HG03565 (cell line): ENCODE measurements at regions not wholly inside any gene's neighbourhood (a gene's known extent, or its start where the extent isn't known, plus 50 kb on each side); places are given as distances from the start of the nearest gene placed in this dataset.
"Not testable (repeated sequence)": the region's sequence is repeated elsewhere in the genome, so short reads cannot be mapped to it uniquely, and the experiment has no call there.

Source experiments
- ATAC-seq: cut with Tn5 transposase; IDR thresholded peaks from one replicate; pipeline ENCODE4 v1.9.1; 2021; ENCODE audit warnings: mild to moderate bottlenecking, moderate library complexity; ENCODE audit not compliant: unreplicated experiment

GRCh38 chr15:39503526-39503925 is 77.4 kb upstream of the THBS1 start:
- no peak for ATAC-seq

GRCh38 chr15:39504808-39505207 is 76.1 kb upstream of the THBS1 start:
- no peak for ATAC-seq

- no peak for ATAC-seq
These were observed 74.7 kb upstream of the THBS1 start for GRCh38 chr15:39506146-39506545.

GRCh38 chr15:39508536-39508935 is 72.3 kb upstream of the THBS1 start:
- ATAC-seq = no peak

- ATAC-seq = no peak
These were observed 70.7 kb upstream of the THBS1 start for GRCh38 chr15:39510001-39510701.

GRCh38 chr15:39511000-39511915 is 69.6 kb upstream of the THBS1 start:
- ATAC-seq = no peak

GRCh38 chr15:39511916-39512260 is 69.0 kb upstream of the THBS1 start:
- ATAC-seq = no peak

GRCh38 chr15:39512643-39513042 is 68.2 kb upstream of the THBS1 start:
- no peak for ATAC-seq

- no peak for ATAC-seq
These were observed 66.9 kb upstream of the THBS1 start for GRCh38 chr15:39513936-39514335.

GRCh38 chr15:39514933-39515332 is 65.9 kb upstream of the THBS1 start:
- ATAC-seq = no peak

GRCh38 chr15:39515765-39516164 is 65.1 kb upstream of the THBS1 start:
- no peak for ATAC-seq

GRCh38 chr15:39517122-39517855 is 63.6 kb upstream of the THBS1 start:
- no peak for ATAC-seq

- ATAC-seq = not testable (repeated sequence)
These were observed 56.9 kb upstream of the THBS1 start for GRCh38 chr15:39523968-39524367.

- ATAC-seq = no peak
These were observed 51.4 kb upstream of the THBS1 start for GRCh38 chr15:39529457-39529856.

GRCh38 chr15:39530480-39531342 is 50.2 kb upstream of the THBS1 start:
- no peak for ATAC-seq
